ENCODE measurements at regions not wholly inside any gene's neighbourhood (a gene's known extent, or its start where the extent isn't known, plus 50 kb on each side); places are given as distances from the start of the nearest gene placed in this dataset.

DNA sequence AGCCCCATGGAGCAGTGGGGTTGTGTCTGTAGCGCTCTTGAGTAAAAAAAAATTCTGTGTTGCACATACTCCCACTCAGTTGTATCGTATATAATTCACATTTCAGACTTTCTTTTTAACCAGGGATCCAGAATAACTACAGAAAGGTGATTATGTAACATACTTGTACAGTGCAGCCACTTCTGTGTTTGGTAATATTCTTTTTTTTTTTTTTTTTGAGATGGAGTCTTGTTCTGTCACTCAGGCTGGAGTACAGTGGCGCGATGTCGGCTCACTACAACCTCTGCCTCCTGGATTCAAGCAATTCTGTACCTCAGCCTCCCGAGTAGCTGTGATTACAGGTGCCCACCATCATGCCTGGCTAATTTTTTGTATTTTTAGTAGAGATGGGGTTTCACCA is 82.4 kb upstream of the MACF1 start:
- TF ChIP-seq POLR2A (IDR thresholded peaks at IDR 0.05) = no peak
- TF ChIP-seq, protein P1, sequence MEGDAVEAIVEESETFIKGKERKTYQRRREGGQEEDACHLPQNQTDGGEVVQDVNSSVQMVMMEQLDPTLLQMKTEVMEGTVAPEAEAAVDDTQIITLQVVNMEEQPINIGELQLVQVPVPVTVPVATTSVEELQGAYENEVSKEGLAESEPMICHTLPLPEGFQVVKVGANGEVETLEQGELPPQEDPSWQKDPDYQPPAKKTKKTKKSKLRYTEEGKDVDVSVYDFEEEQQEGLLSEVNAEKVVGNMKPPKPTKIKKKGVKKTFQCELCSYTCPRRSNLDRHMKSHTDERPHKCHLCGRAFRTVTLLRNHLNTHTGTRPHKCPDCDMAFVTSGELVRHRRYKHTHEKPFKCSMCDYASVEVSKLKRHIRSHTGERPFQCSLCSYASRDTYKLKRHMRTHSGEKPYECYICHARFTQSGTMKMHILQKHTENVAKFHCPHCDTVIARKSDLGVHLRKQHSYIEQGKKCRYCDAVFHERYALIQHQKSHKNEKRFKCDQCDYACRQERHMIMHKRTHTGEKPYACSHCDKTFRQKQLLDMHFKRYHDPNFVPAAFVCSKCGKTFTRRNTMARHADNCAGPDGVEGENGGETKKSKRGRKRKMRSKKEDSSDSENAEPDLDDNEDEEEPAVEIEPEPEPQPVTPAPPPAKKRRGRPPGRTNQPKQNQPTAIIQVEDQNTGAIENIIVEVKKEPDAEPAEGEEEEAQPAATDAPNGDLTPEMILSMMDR (IDR thresholded peaks at IDR 0.05 in 4 of 5, conservative IDR thresholded peaks at IDR 0.05 in 1 of 5) = no peak
